SK-N-SH treated with all-trans-retinoic acid at 6 μM for 48 hours (cell line): ENCODE measurements at regions not wholly inside any gene's neighbourhood (a gene's known extent, or its start where the extent isn't known, plus 50 kb on each side); places are given as distances from the start of the nearest gene placed in this dataset.

Experiments
- ATAC-seq: fragments of 200-7000 bp; cut with Tn5 transposase; 3 replicates; pipeline ENCODE4 v1.9.1; 2020; ENCODE audit warnings: mild to moderate bottlenecking, moderate library complexity
- ARNTL ChIP-seq: fragments of 450-650 bp; formaldehyde crosslinking; IDR thresholded peaks from 2 replicates; pipeline ENCODE4 v1.5.0; 2020; ENCODE audit warnings: low read depth, mild to moderate bottlenecking, moderate library complexity, borderline replicate concordance
- BACH2 ChIP-seq: fragments of 250-450 bp; sonication (Bioruptor Pico); IDR thresholded peaks from 2 replicates; pipeline ENCODE4 v1.9.0; 2021; ENCODE audit warnings: mild to moderate bottlenecking, borderline replicate concordance
- CSDC2 ChIP-seq: fragments of 250-450 bp; sonication (Bioruptor Pico); IDR thresholded peaks from 2 replicates; pipeline ENCODE4 v1.5.0; 2020; ENCODE audit warnings: mild to moderate bottlenecking, moderate library complexity
- ESRRG ChIP-seq: fragments of 250-450 bp; sonication (Bioruptor Pico); IDR thresholded peaks from 2 replicates; pipeline ENCODE4 v1.6.1; 2021; ENCODE audit warnings: mild to moderate bottlenecking
- GLIS3 ChIP-seq: fragments of 250-450 bp; sonication (Bioruptor Pico); IDR thresholded peaks from 2 replicates; pipeline ENCODE4 v1.5.0; 2020; ENCODE audit warnings: mild to moderate bottlenecking, moderate library complexity
- ISL1 ChIP-seq: fragments of 250-450 bp; sonication (Bioruptor Pico); IDR thresholded peaks from 2 replicates; pipeline ENCODE4 v2.1.2; 2022; ENCODE audit warnings: mild to moderate bottlenecking, moderate library complexity
- OSR1 ChIP-seq: fragments of 250-450 bp; sonication (Bioruptor Pico); IDR thresholded peaks from 2 replicates; pipeline ENCODE4 v1.8.0; 2022; ENCODE audit warnings: moderate library complexity, mild to moderate bottlenecking, inconsistent platforms
- PPARA ChIP-seq: fragments of 250-450 bp; sonication (Bioruptor Pico); IDR thresholded peaks from 2 replicates; pipeline ENCODE4 v1.5.0; 2020; ENCODE audit warnings: mild to moderate bottlenecking, borderline replicate concordance
- RARB ChIP-seq: fragments of 250-450 bp; sonication (Bioruptor Pico); IDR thresholded peaks from 2 replicates; pipeline ENCODE4 v1.8.0; 2021; ENCODE audit warnings: mild to moderate bottlenecking, moderate library complexity
- SNAI2 ChIP-seq: fragments of 250-450 bp; sonication (Bioruptor Pico); IDR thresholded peaks from 2 replicates; pipeline ENCODE4 v1.5.0; 2020; ENCODE audit warnings: mild to moderate bottlenecking, moderate library complexity
- TCF4 ChIP-seq: fragments of 250-450 bp; sonication (Bioruptor Pico); IDR thresholded peaks from 2 replicates; pipeline ENCODE4 v1.8.0; 2021; ENCODE audit warnings: mild to moderate bottlenecking, moderate library complexity, borderline replicate concordance
- ZC3H10 ChIP-seq: fragments of 250-450 bp; sonication (Bioruptor Pico); IDR thresholded peaks from 2 replicates; pipeline ENCODE4 v1.5.1; 2021; ENCODE audit warnings: mild to moderate bottlenecking, moderate library complexity
- ZFP3 ChIP-seq: fragments of 250-450 bp; sonication (Bioruptor Pico); IDR thresholded peaks from 2 replicates; pipeline ENCODE4 v1.5.0; 2020; ENCODE audit warnings: mild to moderate bottlenecking, moderate library complexity
- ZFP30 ChIP-seq: fragments of 450-650 bp; formaldehyde crosslinking; IDR thresholded peaks from 2 replicates; pipeline ENCODE4 v1.5.0; 2022; ENCODE audit warnings: mild to moderate bottlenecking, moderate library complexity
- ZNF565 ChIP-seq: fragments of 450-650 bp; formaldehyde crosslinking; conservative IDR thresholded peaks from 2 replicates; pipeline ENCODE4 v1.5.0; 2020; ENCODE audit warnings: low read depth, mild to moderate bottlenecking, moderate library complexity
- ZNF70 ChIP-seq: fragments of 450-650 bp; formaldehyde crosslinking; IDR thresholded peaks from 2 replicates; pipeline ENCODE4 v1.5.0; 2020; ENCODE audit warnings: mild to moderate bottlenecking, moderate library complexity
- ZNF8 ChIP-seq: fragments of 450-650 bp; formaldehyde crosslinking; IDR thresholded peaks from 2 replicates; pipeline ENCODE4 v1.5.0; 2020; ENCODE audit warnings: mild to moderate bottlenecking, moderate library complexity
- TF ChIP-seq, protein P1 (sequence below): fragments of 250-450 bp; sonication (Bioruptor Pico); IDR thresholded peaks from 2 replicates; pipeline ENCODE4 v1.5.0; 2020; ENCODE audit warnings: mild to moderate bottlenecking, moderate library complexity
- TF ChIP-seq, protein P2 (sequence below): fragments of 250-450 bp; sonication (Bioruptor Pico); IDR thresholded peaks from 2 replicates; pipeline ENCODE4 v1.5.1; 2020; ENCODE audit warnings: low read depth, mild to moderate bottlenecking, moderate library complexity
- TF ChIP-seq, protein P3 (sequence below): fragments of 250-450 bp; sonication (Bioruptor Pico); IDR thresholded peaks from 2 replicates; pipeline ENCODE4 v1.8.0; 2021; ENCODE audit warnings: low read depth, mild to moderate bottlenecking, moderate library complexity, borderline replicate concordance
- TF ChIP-seq, protein P4 (sequence below): fragments of 250-450 bp; sonication (Bioruptor Pico); IDR thresholded peaks from 2 replicates; pipeline ENCODE4 v1.8.0; 2020; ENCODE audit warnings: mild to moderate bottlenecking, moderate library complexity, borderline replicate concordance
- TF ChIP-seq, protein P5 (sequence below): fragments of 250-450 bp; sonication (Bioruptor Pico); IDR thresholded peaks from 2 replicates; pipeline ENCODE4 v1.5.1; 2021; ENCODE audit warnings: mild to moderate bottlenecking, moderate library complexity

DNA sequence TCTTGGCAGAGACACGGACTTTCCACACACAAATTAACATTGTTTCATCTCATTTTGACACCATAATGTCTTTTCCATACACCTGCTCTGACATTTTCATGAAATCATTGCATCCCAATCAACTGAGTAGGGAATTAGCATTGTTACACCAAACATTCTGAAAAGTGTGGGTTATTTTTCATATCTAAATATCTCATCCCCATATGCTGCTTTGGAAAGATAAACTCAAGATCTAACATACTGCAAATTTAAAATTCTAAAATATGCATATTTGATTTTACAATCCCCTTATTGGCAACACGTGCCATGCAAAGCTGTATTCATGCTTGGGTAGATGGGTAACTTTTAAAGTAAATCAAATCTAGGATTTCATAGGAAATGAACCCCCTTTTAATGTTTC, 242.9 kb downstream of the ZNF516 start:
- no peak for TF ChIP-seq ISL1 (CRISPR knock-in tag)
- TF ChIP-seq, protein P1, sequence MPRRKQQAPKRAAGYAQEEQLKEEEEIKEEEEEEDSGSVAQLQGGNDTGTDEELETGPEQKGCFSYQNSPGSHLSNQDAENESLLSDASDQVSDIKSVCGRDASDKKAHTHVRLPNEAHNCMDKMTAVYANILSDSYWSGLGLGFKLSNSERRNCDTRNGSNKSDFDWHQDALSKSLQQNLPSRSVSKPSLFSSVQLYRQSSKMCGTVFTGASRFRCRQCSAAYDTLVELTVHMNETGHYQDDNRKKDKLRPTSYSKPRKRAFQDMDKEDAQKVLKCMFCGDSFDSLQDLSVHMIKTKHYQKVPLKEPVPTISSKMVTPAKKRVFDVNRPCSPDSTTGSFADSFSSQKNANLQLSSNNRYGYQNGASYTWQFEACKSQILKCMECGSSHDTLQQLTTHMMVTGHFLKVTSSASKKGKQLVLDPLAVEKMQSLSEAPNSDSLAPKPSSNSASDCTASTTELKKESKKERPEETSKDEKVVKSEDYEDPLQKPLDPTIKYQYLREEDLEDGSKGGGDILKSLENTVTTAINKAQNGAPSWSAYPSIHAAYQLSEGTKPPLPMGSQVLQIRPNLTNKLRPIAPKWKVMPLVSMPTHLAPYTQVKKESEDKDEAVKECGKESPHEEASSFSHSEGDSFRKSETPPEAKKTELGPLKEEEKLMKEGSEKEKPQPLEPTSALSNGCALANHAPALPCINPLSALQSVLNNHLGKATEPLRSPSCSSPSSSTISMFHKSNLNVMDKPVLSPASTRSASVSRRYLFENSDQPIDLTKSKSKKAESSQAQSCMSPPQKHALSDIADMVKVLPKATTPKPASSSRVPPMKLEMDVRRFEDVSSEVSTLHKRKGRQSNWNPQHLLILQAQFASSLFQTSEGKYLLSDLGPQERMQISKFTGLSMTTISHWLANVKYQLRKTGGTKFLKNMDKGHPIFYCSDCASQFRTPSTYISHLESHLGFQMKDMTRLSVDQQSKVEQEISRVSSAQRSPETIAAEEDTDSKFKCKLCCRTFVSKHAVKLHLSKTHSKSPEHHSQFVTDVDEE (CRISPR knock-in tag): no peak
- TF ChIP-seq, protein P2, sequence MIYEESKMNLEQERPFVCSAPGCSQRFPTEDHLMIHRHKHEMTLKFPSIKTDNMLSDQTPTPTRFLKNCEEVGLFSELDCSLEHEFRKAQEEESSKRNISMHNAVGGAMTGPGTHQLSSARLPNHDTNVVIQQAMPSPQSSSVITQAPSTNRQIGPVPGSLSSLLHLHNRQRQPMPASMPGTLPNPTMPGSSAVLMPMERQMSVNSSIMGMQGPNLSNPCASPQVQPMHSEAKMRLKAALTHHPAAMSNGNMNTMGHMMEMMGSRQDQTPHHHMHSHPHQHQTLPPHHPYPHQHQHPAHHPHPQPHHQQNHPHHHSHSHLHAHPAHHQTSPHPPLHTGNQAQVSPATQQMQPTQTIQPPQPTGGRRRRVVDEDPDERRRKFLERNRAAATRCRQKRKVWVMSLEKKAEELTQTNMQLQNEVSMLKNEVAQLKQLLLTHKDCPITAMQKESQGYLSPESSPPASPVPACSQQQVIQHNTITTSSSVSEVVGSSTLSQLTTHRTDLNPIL (CRISPR knock-in tag): no peak
- no peak for TF ChIP-seq ZNF565
- TF ChIP-seq ZFP3 (CRISPR knock-in tag): no peak
- no peak for TF ChIP-seq ZNF8 (CRISPR knock-in tag)
- TF ChIP-seq, protein P3, sequence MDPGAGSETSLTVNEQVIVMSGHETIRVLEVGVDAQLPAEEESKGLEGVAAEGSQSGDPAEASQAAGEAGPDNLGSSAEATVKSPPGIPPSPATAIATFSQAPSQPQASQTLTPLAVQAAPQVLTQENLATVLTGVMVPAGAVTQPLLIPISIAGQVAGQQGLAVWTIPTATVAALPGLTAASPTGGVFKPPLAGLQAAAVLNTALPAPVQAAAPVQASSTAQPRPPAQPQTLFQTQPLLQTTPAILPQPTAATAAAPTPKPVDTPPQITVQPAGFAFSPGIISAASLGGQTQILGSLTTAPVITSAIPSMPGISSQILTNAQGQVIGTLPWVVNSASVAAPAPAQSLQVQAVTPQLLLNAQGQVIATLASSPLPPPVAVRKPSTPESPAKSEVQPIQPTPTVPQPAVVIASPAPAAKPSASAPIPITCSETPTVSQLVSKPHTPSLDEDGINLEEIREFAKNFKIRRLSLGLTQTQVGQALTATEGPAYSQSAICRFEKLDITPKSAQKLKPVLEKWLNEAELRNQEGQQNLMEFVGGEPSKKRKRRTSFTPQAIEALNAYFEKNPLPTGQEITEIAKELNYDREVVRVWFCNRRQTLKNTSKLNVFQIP: no peak
- TF ChIP-seq GLIS3 (CRISPR knock-in tag): no peak
- TF ChIP-seq CSDC2 (CRISPR knock-in tag): no peak
- no peak for TF ChIP-seq ZC3H10 (CRISPR knock-in tag)
- TF ChIP-seq ZNF70: no peak
- TF ChIP-seq OSR1 (CRISPR knock-in tag): no peak
- TF ChIP-seq ESRRG (CRISPR knock-in tag): no peak
- TF ChIP-seq, all 23 proteins: peak for 0
- ATAC-seq: no peak

DNA sequence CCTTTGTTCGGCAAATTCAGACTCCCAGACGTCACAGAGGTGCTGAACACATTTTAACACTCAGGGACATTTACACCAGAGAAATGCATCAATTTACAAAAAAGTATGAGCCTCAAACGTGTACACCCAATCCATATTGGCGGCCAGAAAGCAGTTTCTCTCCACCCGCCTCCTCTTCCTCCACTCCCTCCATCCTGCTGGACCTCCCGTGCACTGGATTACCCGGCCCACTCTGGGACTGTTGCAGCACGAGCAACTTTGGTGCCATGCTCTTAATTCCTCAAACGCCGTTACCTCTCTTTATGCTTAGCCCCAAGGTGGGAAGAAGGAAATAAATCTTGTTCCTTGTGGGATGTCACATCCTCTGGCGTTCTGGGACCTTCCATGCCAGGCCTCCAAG, 243.4 kb downstream of the ZNF516 start:
- ATAC-seq: no peak
- TF ChIP-seq ARNTL (CRISPR knock-in tag) (no peak), TCF4 (CRISPR knock-in tag) (no peak), RARB (CRISPR knock-in tag) (no peak), ESRRG (CRISPR knock-in tag) (no peak), ZFP30 (CRISPR knock-in tag) (no peak), BACH2 (CRISPR knock-in tag) (no peak), PPARA (no peak), ZNF565 (no peak), CSDC2 (CRISPR knock-in tag) (no peak), ISL1 (CRISPR knock-in tag) (no peak), ZC3H10 (CRISPR knock-in tag) (no peak), ZFP3 (CRISPR knock-in tag) (no peak), ZNF8 (CRISPR knock-in tag) (no peak), ZNF70 (no peak), SNAI2 (CRISPR knock-in tag) (no peak)
- TF ChIP-seq, protein P3: no peak
- TF ChIP-seq, protein P4, sequence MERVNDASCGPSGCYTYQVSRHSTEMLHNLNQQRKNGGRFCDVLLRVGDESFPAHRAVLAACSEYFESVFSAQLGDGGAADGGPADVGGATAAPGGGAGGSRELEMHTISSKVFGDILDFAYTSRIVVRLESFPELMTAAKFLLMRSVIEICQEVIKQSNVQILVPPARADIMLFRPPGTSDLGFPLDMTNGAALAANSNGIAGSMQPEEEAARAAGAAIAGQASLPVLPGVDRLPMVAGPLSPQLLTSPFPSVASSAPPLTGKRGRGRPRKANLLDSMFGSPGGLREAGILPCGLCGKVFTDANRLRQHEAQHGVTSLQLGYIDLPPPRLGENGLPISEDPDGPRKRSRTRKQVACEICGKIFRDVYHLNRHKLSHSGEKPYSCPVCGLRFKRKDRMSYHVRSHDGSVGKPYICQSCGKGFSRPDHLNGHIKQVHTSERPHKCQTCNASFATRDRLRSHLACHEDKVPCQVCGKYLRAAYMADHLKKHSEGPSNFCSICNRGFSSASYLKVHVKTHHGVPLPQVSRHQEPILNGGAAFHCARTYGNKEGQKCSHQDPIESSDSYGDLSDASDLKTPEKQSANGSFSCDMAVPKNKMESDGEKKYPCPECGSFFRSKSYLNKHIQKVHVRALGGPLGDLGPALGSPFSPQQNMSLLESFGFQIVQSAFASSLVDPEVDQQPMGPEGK: no peak
- TF ChIP-seq, protein P5, sequence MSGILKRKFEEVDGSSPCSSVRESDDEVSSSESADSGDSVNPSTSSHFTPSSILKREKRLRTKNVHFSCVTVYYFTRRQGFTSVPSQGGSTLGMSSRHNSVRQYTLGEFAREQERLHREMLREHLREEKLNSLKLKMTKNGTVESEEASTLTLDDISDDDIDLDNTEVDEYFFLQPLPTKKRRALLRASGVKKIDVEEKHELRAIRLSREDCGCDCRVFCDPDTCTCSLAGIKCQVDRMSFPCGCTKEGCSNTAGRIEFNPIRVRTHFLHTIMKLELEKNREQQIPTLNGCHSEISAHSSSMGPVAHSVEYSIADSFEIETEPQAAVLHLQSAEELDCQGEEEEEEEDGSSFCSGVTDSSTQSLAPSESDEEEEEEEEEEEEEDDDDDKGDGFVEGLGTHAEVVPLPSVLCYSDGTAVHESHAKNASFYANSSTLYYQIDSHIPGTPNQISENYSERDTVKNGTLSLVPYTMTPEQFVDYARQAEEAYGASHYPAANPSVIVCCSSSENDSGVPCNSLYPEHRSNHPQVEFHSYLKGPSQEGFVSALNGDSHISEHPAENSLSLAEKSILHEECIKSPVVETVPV (CRISPR knock-in tag): no peak
- TF ChIP-seq, protein P1 (CRISPR knock-in tag): no peak
